ENCODE measurements at regions not wholly inside any gene's neighbourhood (a gene's known extent, or its start where the extent isn't known, plus 50 kb on each side); places are given as distances from the start of the nearest gene placed in this dataset.

DNA sequence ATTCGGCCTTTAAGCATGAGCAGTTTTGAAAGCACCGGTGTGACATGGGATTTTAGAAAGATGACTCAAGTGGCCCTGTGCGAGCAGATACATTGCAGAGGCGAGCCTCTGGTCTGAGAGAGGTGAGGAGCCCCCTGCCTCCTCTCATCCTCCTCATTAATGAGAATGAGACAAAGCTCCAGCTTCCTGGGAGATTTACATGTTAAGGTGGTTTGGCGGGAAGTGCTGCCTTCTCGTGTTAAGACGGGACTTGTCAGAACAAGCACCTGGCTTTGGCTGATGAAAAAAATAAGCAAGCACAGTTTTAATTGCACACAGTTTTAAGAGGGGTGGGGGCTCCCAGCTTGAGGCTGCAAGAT is 68.1 kb downstream of the ACTL7B start:
- TF ChIP-seq, protein P1, sequence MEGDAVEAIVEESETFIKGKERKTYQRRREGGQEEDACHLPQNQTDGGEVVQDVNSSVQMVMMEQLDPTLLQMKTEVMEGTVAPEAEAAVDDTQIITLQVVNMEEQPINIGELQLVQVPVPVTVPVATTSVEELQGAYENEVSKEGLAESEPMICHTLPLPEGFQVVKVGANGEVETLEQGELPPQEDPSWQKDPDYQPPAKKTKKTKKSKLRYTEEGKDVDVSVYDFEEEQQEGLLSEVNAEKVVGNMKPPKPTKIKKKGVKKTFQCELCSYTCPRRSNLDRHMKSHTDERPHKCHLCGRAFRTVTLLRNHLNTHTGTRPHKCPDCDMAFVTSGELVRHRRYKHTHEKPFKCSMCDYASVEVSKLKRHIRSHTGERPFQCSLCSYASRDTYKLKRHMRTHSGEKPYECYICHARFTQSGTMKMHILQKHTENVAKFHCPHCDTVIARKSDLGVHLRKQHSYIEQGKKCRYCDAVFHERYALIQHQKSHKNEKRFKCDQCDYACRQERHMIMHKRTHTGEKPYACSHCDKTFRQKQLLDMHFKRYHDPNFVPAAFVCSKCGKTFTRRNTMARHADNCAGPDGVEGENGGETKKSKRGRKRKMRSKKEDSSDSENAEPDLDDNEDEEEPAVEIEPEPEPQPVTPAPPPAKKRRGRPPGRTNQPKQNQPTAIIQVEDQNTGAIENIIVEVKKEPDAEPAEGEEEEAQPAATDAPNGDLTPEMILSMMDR (IDR thresholded peaks at IDR 0.05; ENCODE audit: low read depth, low read length), result no peak
- TF ChIP-seq EZH2phosphoT487 (IDR thresholded peaks at IDR 0.05; ENCODE audit: low read depth), result no peak
